ENCODE measurements at regions not wholly inside any gene's neighbourhood (a gene's known extent, or its start where the extent isn't known, plus 50 kb on each side); places are given as distances from the start of the nearest gene placed in this dataset.

GRCh38 chr9:38284588-38285051 lies 107.9 kb upstream of the ALDH1B1 start:
- no peak for DNase-seq

- DNase-seq = no peak
These were observed 108.4 kb upstream of the ALDH1B1 start for GRCh38 chr9:38284039-38284575.

- no peak for DNase-seq
These were observed 109.7 kb upstream of the ALDH1B1 start for GRCh38 chr9:38282756-38283155.

GRCh38 chr9:38281917-38282316 lies 110.6 kb upstream of the ALDH1B1 start:
- no peak for DNase-seq

GRCh38 chr9:38281196-38281595 lies 111.3 kb upstream of the ALDH1B1 start:
- DNase-seq = no peak

- no peak for DNase-seq
These were observed 112.2 kb upstream of the ALDH1B1 start for GRCh38 chr9:38280251-38280800.

GRCh38 chr9:38278931-38279679 lies 113.4 kb upstream of the ALDH1B1 start:
- no peak for DNase-seq

GRCh38 chr9:38278457-38278856 lies 114.0 kb upstream of the ALDH1B1 start:
- DNase-seq = no peak

GRCh38 chr9:38277601-38278200 lies 114.8 kb upstream of the ALDH1B1 start:
- no peak for DNase-seq

GRCh38 chr9:38276771-38277439 lies 115.6 kb upstream of the ALDH1B1 start:
- no peak for DNase-seq

GRCh38 chr9:38274800-38275199 lies 117.7 kb upstream of the ALDH1B1 start:
- DNase-seq = no peak

- DNase-seq = no peak
These were observed 119.8 kb upstream of the ALDH1B1 start for GRCh38 chr9:38272710-38273109.

- DNase-seq = no peak
These were observed 120.7 kb upstream of the ALDH1B1 start for GRCh38 chr9:38271666-38272241.

- no peak for DNase-seq
These were observed 122.7 kb upstream of the ALDH1B1 start for GRCh38 chr9:38269775-38270174.

GRCh38 chr9:38263532-38263931 lies 129.0 kb upstream of the ALDH1B1 start:
- DNase-seq = no peak

- no peak for DNase-seq
These were observed 132.8 kb upstream of the ALDH1B1 start for GRCh38 chr9:38259519-38260218.

- DNase-seq = no peak
These were observed 133.4 kb upstream of the ALDH1B1 start for GRCh38 chr9:38259056-38259455.

GRCh38 chr9:38257626-38258215 lies 134.8 kb upstream of the ALDH1B1 start:
- no peak for DNase-seq

- no peak for DNase-seq
These were observed 136.0 kb upstream of the ALDH1B1 start for GRCh38 chr9:38256461-38256860.

GRCh38 chr9:38255599-38255998 lies 136.9 kb upstream of the ALDH1B1 start:
- no peak for DNase-seq

- no peak for DNase-seq
These were observed 137.7 kb upstream of the ALDH1B1 start for GRCh38 chr9:38254756-38255155.

- DNase-seq = no peak
These were observed 138.4 kb upstream of the ALDH1B1 start for GRCh38 chr9:38254151-38254550.
